ENCODE measurements at regions not wholly inside any gene's neighbourhood (a gene's known extent, or its start where the extent isn't known, plus 50 kb on each side); places are given as distances from the start of the nearest gene placed in this dataset.

DNA sequence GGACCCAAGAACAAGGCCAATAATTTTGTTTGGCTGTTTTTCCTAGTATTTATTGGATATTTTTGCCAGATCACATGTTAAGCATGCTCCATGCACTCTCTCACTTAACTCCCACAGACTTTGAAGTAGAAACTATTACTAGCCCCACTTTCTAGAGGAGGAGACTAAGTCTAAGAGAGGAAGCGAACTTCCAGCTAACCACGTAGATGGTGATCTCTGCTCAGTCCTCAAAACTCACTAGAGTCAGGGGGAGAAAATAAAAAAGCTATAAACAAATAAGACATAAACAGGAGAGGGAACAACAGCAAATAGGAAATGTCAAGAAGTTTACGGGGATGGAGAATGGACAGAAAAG lies 481.0 kb upstream of the PROK2 start:
- no peak for DNase-seq (ENCODE audit: low read depth)
- TF ChIP-seq, protein P1, sequence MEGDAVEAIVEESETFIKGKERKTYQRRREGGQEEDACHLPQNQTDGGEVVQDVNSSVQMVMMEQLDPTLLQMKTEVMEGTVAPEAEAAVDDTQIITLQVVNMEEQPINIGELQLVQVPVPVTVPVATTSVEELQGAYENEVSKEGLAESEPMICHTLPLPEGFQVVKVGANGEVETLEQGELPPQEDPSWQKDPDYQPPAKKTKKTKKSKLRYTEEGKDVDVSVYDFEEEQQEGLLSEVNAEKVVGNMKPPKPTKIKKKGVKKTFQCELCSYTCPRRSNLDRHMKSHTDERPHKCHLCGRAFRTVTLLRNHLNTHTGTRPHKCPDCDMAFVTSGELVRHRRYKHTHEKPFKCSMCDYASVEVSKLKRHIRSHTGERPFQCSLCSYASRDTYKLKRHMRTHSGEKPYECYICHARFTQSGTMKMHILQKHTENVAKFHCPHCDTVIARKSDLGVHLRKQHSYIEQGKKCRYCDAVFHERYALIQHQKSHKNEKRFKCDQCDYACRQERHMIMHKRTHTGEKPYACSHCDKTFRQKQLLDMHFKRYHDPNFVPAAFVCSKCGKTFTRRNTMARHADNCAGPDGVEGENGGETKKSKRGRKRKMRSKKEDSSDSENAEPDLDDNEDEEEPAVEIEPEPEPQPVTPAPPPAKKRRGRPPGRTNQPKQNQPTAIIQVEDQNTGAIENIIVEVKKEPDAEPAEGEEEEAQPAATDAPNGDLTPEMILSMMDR (IDR thresholded peaks at IDR 0.05; ENCODE audit: insufficient read depth, low read depth, low read length, missing control alignments): no peak

DNA sequence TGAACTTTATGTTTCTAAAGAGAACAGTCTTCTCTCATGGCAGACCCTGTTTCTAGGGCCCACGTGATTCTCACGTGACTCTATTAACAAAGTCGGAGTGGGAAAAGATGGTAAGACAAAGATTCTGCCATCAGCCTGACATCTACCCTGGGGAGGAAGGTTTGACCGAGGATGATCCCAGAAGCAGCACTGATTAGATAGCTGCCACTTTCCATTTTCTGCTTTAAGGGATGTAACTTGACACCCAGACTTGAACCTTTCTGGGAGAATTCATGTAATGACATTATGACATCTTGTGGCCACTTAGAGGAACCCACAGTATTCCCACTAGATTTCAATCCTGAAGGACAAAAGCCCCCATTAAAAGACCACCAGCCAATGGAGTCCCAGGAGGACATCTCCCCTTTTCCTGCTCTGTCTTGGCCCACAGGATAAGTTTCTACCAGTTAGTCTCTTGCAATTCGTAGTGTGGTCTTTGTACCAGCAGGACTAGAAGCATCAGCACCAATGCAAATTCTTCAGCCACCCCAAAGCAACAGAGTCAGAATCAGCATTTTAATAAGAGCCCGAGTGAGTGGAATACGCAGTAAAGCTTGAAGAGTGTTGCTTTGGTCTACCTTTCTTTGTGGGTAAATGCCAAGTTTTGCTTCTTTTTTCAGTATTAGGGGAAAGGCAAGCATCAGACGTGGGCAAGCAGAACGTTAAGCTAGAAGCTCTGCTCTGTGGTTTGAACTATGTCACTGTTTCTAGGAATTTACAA lies 480.5 kb upstream of the PROK2 start:
- DNase-seq (ENCODE audit: low read depth): peak; percentile 56
- TF ChIP-seq, protein P1 (IDR thresholded peaks at IDR 0.05; ENCODE audit: insufficient read depth, low read depth, low read length, missing control alignments): no peak
- H3K4me3 ChIP-seq (ENCODE audit: low read depth, low read length): no peak overlapping the region

More for the DNA sequence above, 481.0 kb upstream of the PROK2 start:
- no peak overlapping the region for H3K4me3 ChIP-seq (ENCODE audit: low read depth, low read length)

DNA sequence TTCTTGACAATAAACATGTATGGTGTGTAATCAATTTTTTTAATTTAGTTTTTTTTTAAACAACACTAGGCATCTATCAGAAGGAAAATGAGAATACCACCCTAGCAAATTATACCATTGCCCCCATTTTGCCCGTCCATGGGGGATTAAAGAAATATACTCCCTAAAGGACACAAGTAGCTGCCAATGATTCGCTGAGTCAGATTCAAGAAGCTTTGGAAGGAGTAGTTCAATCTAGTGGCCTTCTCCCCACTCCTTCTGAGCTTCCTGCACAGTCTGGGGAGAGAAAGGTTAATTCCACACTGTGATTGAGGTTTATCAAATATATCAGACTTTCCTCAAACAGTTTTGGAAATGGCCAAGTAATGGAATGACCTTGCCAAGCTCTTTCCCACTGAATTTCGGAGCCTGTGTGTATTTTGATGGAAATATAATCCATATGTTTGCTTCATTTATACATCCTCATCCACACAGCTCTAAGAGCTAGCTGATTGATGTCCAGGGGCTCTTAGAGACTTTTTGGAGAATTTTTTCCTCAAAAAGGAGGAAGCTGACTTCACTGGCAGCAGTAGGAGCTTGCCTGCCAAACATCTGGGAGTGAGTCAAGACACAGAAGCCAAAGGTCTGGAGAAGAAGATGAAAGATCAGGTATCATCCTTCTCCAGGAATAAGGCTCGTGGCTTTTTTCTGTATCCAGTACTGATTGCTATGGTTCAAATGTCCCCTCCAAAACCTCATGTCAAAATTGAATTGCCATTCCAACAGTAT lies 478.5 kb upstream of the PROK2 start:
- DNase-seq (ENCODE audit: low read depth): no peak
- no peak overlapping the region for H3K4me3 ChIP-seq (ENCODE audit: low read depth, low read length)
- TF ChIP-seq, protein P1 (IDR thresholded peaks at IDR 0.05; ENCODE audit: insufficient read depth, low read depth, low read length, missing control alignments): no peak

DNA sequence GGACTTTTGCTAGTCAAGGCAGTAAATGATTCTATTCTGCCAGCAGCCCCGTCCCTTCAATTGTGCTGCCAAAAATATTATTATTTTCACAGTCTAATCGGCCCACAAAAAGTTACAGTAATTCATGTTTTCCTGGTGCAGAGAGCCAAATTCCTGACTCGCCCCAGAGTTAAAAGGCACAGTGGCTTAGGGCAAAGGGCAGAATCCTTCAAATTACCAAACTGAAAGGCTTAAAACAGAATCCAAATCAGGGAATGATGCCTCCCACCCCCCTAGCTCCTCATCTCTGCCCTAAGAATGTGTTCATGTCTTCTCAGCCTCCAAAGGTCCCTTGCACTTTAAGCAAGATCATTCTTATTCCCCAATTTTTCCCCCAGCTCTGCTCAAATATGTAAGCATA lies 477.8 kb upstream of the PROK2 start:
- TF ChIP-seq, protein P1 (IDR thresholded peaks at IDR 0.05; ENCODE audit: insufficient read depth, low read depth, low read length, missing control alignments): no peak
- no peak for DNase-seq (ENCODE audit: low read depth)
- no peak overlapping the region for H3K4me3 ChIP-seq (ENCODE audit: low read depth, low read length)

DNA sequence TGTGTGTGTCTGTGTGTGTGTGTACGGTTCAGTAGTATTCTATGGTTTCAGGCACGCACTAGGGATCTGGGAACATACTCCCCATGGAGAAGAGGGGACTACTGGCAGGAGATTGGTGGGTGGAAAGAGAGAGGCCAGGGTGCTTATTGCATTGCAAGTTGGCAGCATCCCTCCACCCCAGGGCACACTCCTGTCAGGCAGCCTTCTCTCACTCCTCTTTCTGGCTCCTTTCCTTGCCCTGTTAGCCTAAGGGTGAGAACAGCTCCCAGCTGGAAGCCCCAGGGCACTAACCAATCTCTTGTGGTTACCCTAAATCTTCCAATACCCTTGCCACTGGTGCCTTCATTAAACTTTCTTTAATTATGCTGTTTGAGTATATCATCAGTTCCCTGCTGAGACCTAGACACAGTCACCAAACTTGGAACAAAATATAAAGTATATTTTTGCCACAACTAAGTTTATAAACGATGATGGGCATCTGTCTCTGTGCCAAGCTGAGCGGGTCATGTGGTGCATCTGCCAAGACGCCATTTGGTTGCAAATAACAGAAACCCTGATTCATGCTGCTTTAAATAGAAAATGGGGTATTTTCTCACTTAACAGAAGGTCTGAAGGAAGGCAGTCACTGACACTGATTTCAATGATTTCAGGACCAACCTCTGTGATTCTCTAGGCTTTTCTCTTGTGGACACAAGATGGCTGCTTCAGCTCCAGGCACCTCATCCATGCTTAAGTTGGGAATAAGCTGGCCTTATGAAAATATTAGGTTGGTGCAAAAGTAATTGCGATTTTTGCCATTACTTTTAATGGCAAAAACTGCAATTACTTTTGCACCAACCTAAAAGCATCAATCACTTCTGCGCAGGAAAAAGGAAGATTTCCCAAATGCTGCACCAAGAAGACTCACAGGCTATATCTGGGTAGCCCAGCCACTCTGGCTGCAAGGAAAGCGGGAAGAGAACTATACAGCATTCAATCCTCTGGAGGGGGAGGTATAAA lies 476.9 kb upstream of the PROK2 start:
- TF ChIP-seq, protein P1 (IDR thresholded peaks at IDR 0.05; ENCODE audit: insufficient read depth, low read depth, low read length, missing control alignments): no peak
- no peak for DNase-seq (ENCODE audit: low read depth)
- H3K4me3 ChIP-seq (ENCODE audit: low read depth, low read length): no peak overlapping the region

DNA sequence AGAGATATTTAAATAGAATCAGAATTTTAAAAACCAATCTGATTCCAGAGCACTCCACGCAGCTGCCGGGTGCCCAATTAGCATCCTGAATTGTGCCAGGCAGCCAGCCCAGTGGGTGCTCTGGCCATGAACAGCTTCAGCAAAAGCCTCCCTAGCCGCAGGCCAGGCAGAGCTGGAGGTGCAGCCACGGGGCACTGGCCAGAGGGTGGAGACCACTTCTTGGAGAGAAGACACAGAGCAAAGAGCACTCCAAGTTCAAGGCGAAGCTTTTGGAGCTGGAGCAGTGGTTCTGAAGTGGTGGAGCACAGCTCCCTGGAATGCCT lies 475.6 kb upstream of the PROK2 start:
- TF ChIP-seq, protein P1 (IDR thresholded peaks at IDR 0.05; ENCODE audit: insufficient read depth, low read depth, low read length, missing control alignments): no peak
- no peak for DNase-seq (ENCODE audit: low read depth)
- H3K4me3 ChIP-seq (ENCODE audit: low read depth, low read length): no peak overlapping the region

All from GM12865 (cell line).